Parathyroid adenoma (tissue), 2 donors: ENCODE measurements at regions not wholly inside any gene's neighbourhood (a gene's known extent, or its start where the extent isn't known, plus 50 kb on each side); places are given as distances from the start of the nearest gene placed in this dataset.

ENCODE experiments used
- H2AFZ ChIP-seq: fragments of 300-600 bp; sonication (generic); one replicate; pipeline ENCODE4 v1.7.0; 2017; ENCODE audit warnings: antibody characterized with exemption, mild to moderate bottlenecking
- H3K27ac ChIP-seq: fragments of 300-600 bp; sonication (generic); one replicate; pipeline ENCODE4 v1.7.0; 2017
- H3K27me3 ChIP-seq: fragments of 300-600 bp; sonication (generic); one replicate; pipeline ENCODE4 v1.7.0; 2017; ENCODE audit warnings: low read length; ENCODE audit not compliant: control insufficient read depth, insufficient read depth
- H3K36me3 ChIP-seq: fragments of 300-600 bp; sonication (generic); one replicate; pipeline ENCODE4 v1.7.0; 2017; ENCODE audit warnings: low read length; ENCODE audit not compliant: control insufficient read depth, insufficient read depth
- H3K4me1 ChIP-seq: fragments of 300-600 bp; sonication (generic); one replicate; pipeline ENCODE4 v1.7.0; 2017; ENCODE audit warnings: control low read depth
- H3K4me2 ChIP-seq: fragments of 300-600 bp; sonication (generic); one replicate; pipeline ENCODE4 v1.7.0; 2017; ENCODE audit warnings: low read length
- H3K4me3 ChIP-seq: fragments of 300-600 bp; sonication (generic); one replicate; pipeline ENCODE4 v1.7.0; 2017; ENCODE audit warnings: low read depth, low read length
- H3K79me2 ChIP-seq: fragments of 300-600 bp; sonication (generic); one replicate; pipeline ENCODE4 v1.7.0; 2017; ENCODE audit warnings: control low read depth
- H3K9ac ChIP-seq: fragments of 300-600 bp; sonication (generic); one replicate; pipeline ENCODE4 v1.7.0; 2017; ENCODE audit warnings: mild to moderate bottlenecking
- H3K9me3 ChIP-seq: fragments of 300-600 bp; sonication (generic); one replicate; pipeline ENCODE4 v1.7.0; 2017; ENCODE audit warnings: low read length; ENCODE audit not compliant: control insufficient read depth
- CTCF ChIP-seq: fragments of 300-600 bp; sonication (generic); IDR thresholded peaks from one replicate; pipeline ENCODE4 v1.7.0; 2017; ENCODE audit warnings: antibody characterized with exemption, mild to moderate bottlenecking
- donor health status: primary hyperparathyroidism.

GRCh38 chr7:119561751-119562150, 711.2 kb upstream of the KCND2 start:
- no peaks in the 10 kb centered on the region for H3K27me3 ChIP-seq
- H3K4me3 ChIP-seq, result no peak overlapping the region
- H3K36me3 ChIP-seq, result no peaks in the 10 kb centered on the region
- H3K4me2 ChIP-seq, result no peak overlapping the region
- H2AFZ ChIP-seq, result no peak overlapping the region
- no peaks in the 10 kb centered on the region for H3K9me3 ChIP-seq
- no peaks in the 10 kb centered on the region for H3K4me1 ChIP-seq
- H3K9ac ChIP-seq, result no peak overlapping the region
- H3K27ac ChIP-seq, result no peak overlapping the region
- H3K79me2 ChIP-seq, result no peaks in the 10 kb centered on the region
- TF ChIP-seq CTCF, result no peak

DNA sequence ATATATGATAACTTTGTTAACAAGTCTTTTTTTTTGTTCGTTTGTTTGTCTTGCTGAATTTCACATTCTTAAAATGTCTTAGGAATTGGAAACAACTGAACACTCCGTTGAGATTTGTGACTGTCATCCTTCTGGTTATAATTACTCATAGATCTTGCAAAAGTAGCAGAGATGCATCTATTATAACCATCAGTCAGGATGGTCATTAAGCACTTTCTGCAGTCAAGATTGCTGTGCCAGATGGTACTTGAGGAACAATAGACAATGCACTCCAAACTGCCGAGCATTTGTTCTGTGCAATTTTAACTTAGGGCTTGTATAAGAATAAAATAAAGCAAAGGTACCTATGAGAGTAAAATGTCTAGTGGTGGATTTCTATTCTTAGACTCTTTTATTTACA, 710.1 kb upstream of the KCND2 start:
- Histone ChIP-seq H3K9me3 (no peaks in the 10 kb centered on the region), H3K4me2 (no peak overlapping the region), H3K79me2 (no peaks in the 10 kb centered on the region), H3K27me3 (no peaks in the 10 kb centered on the region), H3K9ac (no peak overlapping the region), H3K36me3 (no peaks in the 10 kb centered on the region), H2AFZ (no peak overlapping the region), H3K4me3 (no peak overlapping the region), H3K4me1 (no peaks in the 10 kb centered on the region), H3K27ac (no peak overlapping the region)
- TF ChIP-seq CTCF, result no peak

- no peak for TF ChIP-seq CTCF
These were observed 701.3 kb upstream of the KCND2 start for GRCh38 chr7:119571666-119572065.

GRCh38 chr7:119572132-119572531, 700.8 kb upstream of the KCND2 start:
- H3K27me3 ChIP-seq, result no peaks in the 10 kb centered on the region
- no peak for TF ChIP-seq CTCF

More at GRCh38 chr7:119571666-119572065, 701.3 kb upstream of the KCND2 start:
- Histone ChIP-seq H2AFZ (no peak overlapping the region), H3K27ac (no peak overlapping the region), H3K79me2 (no peaks in the 10 kb centered on the region), H3K4me2 (no peak overlapping the region), H3K27me3 (no peaks in the 10 kb centered on the region), H3K9me3 (no peaks in the 10 kb centered on the region), H3K4me1 (no peaks in the 10 kb centered on the region), H3K9ac (no peak overlapping the region), H3K36me3 (no peaks in the 10 kb centered on the region), H3K4me3 (no peak overlapping the region)

GRCh38 chr7:119572541-119572940, 700.4 kb upstream of the KCND2 start:
- Histone ChIP-seq H3K79me2 (no peaks in the 10 kb centered on the region), H3K27ac (no peak overlapping the region), H3K36me3 (no peaks in the 10 kb centered on the region), H2AFZ (no peak overlapping the region), H3K9me3 (no peaks in the 10 kb centered on the region), H3K4me2 (no peak overlapping the region), H3K27me3 (no peaks in the 10 kb centered on the region), H3K4me3 (no peak overlapping the region), H3K4me1 (no peaks in the 10 kb centered on the region), H3K9ac (no peak overlapping the region)
- TF ChIP-seq CTCF, result no peak

More at GRCh38 chr7:119572132-119572531, 700.8 kb upstream of the KCND2 start:
- no peaks in the 10 kb centered on the region for H3K9me3 ChIP-seq
- H3K4me2 ChIP-seq, result no peak overlapping the region
- H3K36me3 ChIP-seq, result no peaks in the 10 kb centered on the region
- no peaks in the 10 kb centered on the region for H3K4me1 ChIP-seq
- no peaks in the 10 kb centered on the region for H3K79me2 ChIP-seq
- H3K4me3 ChIP-seq, result no peak overlapping the region
- H3K9ac ChIP-seq, result no peak overlapping the region
- H2AFZ ChIP-seq, result no peak overlapping the region
- no peak overlapping the region for H3K27ac ChIP-seq
